Ishikawa (cell line): ENCODE measurements at regions not wholly inside any gene's neighbourhood (a gene's known extent, or its start where the extent isn't known, plus 50 kb on each side); places are given as distances from the start of the nearest gene placed in this dataset.

ENCODE experiments used
- CEBPB ChIP-seq: IDR thresholded peaks from 2 replicates; pipeline ENCODE4 v1.6.1; 2012
- CREB1 ChIP-seq: IDR thresholded peaks from 2 replicates; pipeline ENCODE4 v1.6.1; 2012; ENCODE audit warnings: low read depth
- EGR1 ChIP-seq: IDR thresholded peaks from 2 replicates; pipeline ENCODE4 v1.6.1; 2012
- EP300 ChIP-seq: IDR thresholded peaks from 2 replicates; pipeline ENCODE4 v1.6.1; 2012; ENCODE audit warnings: borderline replicate concordance
- FOXM1 ChIP-seq: IDR thresholded peaks from 2 replicates; pipeline ENCODE4 v1.6.1; 2012; ENCODE audit warnings: low read depth, borderline replicate concordance
- NFIC ChIP-seq: IDR thresholded peaks from 2 replicates; pipeline ENCODE4 v1.6.1; 2012
- RAD21 ChIP-seq: IDR thresholded peaks from 2 replicates; pipeline ENCODE4 v1.6.1; 2012; ENCODE audit warnings: low read depth
- TAF1 ChIP-seq: IDR thresholded peaks from 2 replicates; pipeline ENCODE4 v1.6.1; 2012; ENCODE audit warnings: low read depth, mild to moderate bottlenecking
- TCF12 ChIP-seq: IDR thresholded peaks from 2 replicates; pipeline ENCODE4 v1.6.1; 2012; ENCODE audit warnings: low read depth
- TEAD4 ChIP-seq: IDR thresholded peaks from 2 replicates; pipeline ENCODE4 v1.6.1; 2012
- YY1 ChIP-seq: IDR thresholded peaks from 2 replicates; pipeline ENCODE4 v1.6.1; 2012; ENCODE audit warnings: low read depth
- ZBTB7A ChIP-seq: IDR thresholded peaks from 2 replicates; pipeline ENCODE4 v1.6.1; 2012; ENCODE audit warnings: low read depth
- TF ChIP-seq, protein P1 (sequence below): IDR thresholded peaks from 2 replicates; pipeline ENCODE4 v1.6.1; 2012; ENCODE audit warnings: low read depth, mild to moderate bottlenecking
- TF ChIP-seq, protein P2 (sequence below): IDR thresholded peaks from 2 replicates; pipeline ENCODE4 v1.6.1; 2012
- TF ChIP-seq, protein P3 (sequence below): IDR thresholded peaks from 2 replicates; pipeline ENCODE4 v1.6.1; 2012

DNA sequence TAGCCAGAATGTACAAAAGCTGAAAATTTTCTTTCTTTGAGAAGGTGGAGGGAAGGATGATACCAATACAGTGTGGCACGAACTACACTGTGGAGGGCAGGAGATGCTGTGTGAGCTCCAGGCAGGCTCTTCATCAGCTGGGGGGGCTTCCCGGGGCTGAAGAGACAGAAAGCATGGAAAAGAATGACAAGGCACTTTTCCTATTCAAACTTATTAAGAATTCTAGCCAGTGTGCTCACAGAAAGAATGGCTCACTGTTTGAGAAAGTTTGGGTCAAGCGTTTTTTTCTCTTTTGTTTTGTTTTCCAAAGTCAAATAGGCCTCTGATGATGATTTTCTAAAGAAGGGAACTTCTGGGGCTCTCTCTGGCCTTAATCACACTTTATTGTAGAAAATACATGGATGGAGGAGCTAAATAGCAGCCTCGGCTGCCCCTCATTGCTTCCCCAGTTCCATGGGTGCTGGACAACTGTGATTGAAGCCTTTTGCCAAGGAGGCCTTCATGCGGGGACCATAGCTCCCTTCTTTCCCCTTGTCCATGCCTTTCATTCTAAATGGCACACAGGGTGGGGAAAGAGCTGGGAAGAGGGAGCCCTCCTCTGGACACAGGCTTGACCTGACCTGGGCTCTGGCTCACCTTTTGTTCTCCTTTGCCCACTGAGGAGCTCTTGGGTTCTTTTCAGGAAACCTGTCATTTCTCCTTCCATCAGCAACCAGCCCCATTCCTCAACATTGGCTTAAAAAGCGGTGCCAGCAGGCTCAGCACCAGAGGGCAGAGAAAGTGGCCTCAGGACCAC is 130.6 kb downstream of the TDRD15 start:
- TF ChIP-seq, protein P1, sequence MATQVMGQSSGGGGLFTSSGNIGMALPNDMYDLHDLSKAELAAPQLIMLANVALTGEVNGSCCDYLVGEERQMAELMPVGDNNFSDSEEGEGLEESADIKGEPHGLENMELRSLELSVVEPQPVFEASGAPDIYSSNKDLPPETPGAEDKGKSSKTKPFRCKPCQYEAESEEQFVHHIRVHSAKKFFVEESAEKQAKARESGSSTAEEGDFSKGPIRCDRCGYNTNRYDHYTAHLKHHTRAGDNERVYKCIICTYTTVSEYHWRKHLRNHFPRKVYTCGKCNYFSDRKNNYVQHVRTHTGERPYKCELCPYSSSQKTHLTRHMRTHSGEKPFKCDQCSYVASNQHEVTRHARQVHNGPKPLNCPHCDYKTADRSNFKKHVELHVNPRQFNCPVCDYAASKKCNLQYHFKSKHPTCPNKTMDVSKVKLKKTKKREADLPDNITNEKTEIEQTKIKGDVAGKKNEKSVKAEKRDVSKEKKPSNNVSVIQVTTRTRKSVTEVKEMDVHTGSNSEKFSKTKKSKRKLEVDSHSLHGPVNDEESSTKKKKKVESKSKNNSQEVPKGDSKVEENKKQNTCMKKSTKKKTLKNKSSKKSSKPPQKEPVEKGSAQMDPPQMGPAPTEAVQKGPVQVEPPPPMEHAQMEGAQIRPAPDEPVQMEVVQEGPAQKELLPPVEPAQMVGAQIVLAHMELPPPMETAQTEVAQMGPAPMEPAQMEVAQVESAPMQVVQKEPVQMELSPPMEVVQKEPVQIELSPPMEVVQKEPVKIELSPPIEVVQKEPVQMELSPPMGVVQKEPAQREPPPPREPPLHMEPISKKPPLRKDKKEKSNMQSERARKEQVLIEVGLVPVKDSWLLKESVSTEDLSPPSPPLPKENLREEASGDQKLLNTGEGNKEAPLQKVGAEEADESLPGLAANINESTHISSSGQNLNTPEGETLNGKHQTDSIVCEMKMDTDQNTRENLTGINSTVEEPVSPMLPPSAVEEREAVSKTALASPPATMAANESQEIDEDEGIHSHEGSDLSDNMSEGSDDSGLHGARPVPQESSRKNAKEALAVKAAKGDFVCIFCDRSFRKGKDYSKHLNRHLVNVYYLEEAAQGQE: no peak
- no peak for TF ChIP-seq TCF12
- no peak for TF ChIP-seq CEBPB
- no peak for TF ChIP-seq EGR1

DNA sequence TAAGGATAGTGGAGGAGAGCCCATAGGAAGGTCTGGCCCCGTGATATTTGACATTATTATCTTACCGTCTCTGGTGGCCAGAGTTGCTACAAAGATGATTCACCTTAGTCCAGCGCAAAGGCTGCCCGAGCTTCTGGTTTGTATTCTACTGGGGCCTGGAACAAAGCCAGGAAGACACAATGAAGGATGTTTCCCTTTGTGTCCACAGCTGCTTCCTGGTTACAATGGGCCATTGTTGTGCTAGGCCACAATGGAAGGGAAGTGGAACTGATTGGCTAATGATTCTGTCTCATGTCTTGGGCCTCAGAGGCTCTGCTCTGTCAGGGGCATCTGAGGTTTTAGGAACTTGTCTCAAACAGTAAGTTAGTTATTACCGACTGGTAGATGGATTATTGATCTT is 132.2 kb downstream of the TDRD15 start:
- TF ChIP-seq FOXM1: no peak
- TF ChIP-seq, protein P2, sequence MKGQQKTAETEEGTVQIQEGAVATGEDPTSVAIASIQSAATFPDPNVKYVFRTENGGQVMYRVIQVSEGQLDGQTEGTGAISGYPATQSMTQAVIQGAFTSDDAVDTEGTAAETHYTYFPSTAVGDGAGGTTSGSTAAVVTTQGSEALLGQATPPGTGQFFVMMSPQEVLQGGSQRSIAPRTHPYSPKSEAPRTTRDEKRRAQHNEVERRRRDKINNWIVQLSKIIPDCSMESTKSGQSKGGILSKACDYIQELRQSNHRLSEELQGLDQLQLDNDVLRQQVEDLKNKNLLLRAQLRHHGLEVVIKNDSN: no peak
- TF ChIP-seq YY1: no peak
- no peak for TF ChIP-seq CEBPB
- TF ChIP-seq, protein P1: no peak
- TF ChIP-seq, protein P3, sequence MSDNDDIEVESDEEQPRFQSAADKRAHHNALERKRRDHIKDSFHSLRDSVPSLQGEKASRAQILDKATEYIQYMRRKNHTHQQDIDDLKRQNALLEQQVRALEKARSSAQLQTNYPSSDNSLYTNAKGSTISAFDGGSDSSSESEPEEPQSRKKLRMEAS: no peak
- no peak for TF ChIP-seq TAF1
- no peak for TF ChIP-seq EP300
- TF ChIP-seq EGR1: no peak
- no peak for TF ChIP-seq TEAD4
- no peak for TF ChIP-seq NFIC
- no peak for TF ChIP-seq ZBTB7A
- TF ChIP-seq TCF12: no peak
- TF ChIP-seq CREB1: no peak
- TF ChIP-seq RAD21: no peak

DNA sequence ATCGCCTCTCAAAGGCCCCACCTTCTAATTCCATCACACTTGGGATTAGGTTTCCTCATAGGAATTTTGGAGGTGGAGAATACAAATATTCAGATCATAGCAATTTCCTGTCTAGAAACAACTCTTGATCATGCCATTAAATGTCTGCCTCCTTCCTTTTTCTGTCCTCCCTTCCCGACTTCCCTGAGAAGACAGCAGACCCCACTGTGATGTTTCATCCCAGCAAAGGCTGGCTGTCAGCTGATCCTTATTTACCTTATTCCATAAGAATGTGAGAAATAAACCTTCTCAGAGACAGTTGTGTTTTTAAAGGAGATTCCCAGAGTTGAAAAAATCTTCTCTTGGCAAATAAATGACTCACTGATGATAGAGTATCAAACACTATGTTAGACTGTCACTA is 133.9 kb downstream of the TDRD15 start:
- TF ChIP-seq EP300: no peak
- TF ChIP-seq, protein P1: no peak
- TF ChIP-seq ZBTB7A: no peak

DNA sequence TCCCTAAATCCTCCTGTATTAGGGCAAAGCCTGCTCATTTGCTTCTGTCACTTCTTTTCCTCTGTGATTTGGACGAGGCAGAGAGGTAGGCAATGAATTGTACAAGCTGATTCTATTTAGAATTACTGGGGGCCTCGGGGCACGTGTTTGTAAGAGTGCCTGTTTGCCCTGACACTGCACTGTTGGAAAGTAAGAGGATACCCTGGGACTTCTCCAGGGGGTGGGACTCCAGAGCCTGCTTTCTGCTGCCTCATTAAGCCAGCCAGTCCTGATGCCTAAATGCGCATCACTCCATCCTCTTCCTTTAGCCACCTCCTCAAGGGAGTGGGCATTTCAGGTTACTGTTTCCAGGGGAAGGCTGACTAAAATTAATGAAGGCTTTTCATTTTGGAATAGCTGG is 134.3 kb downstream of the TDRD15 start:
- TF ChIP-seq EGR1 (no peak), RAD21 (no peak), TAF1 (no peak), FOXM1 (no peak), NFIC (no peak), EP300 (no peak), CEBPB (no peak), TCF12 (no peak), CREB1 (no peak)
- TF ChIP-seq, protein P3: no peak
- TF ChIP-seq, protein P2: no peak

DNA sequence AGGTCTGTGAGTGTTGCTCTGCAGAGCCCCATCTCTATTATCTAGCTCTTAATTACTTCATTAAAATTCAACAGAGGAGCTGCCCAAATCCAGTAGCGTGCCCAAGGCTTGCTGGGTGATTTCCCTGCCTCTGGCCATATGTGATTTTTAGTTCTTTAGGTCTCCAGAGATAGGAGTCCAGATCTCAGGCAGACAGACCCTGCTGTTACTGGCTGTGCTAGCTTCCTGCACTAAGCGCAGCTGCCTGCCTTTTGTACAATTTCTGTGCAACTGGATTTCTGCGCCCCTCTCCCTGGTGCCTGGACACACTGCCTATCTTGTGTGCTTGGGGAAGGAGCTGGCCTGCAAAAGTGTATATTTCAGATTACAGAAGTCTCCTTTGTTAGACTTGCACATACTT is 136.5 kb downstream of the TDRD15 start:
- no peak for TF ChIP-seq RAD21
- TF ChIP-seq ZBTB7A: no peak
- no peak for TF ChIP-seq TEAD4
- no peak for TF ChIP-seq NFIC
- TF ChIP-seq, protein P2: no peak
- TF ChIP-seq, protein P1: no peak
- TF ChIP-seq YY1: no peak
- TF ChIP-seq EP300: no peak
- TF ChIP-seq, protein P3: no peak
- TF ChIP-seq EGR1: no peak
- TF ChIP-seq CEBPB: no peak
- no peak for TF ChIP-seq TAF1
- no peak for TF ChIP-seq FOXM1
- TF ChIP-seq CREB1: no peak
- no peak for TF ChIP-seq TCF12
